DOHH2 (cell line): ENCODE measurements at regions not wholly inside any gene's neighbourhood (a gene's known extent, or its start where the extent isn't known, plus 50 kb on each side); places are given as distances from the start of the nearest gene placed in this dataset.

Experiments used
- H3F3A ChIP-seq: fragments of 200-600 bp; sonication (generic), shearing (Covaris generic); 2 replicates; pipeline ENCODE4 v1.6.0; 2016; ENCODE audit warnings: antibody characterized with exemption, mild to moderate bottlenecking; ENCODE audit not compliant: control insufficient read depth, insufficient read depth
- H3K27ac ChIP-seq: fragments of 200-600 bp; sonication (generic); 2 replicates; pipeline ENCODE4 v1.5.1; 2014; ENCODE audit warnings: low read depth, mild to moderate bottlenecking, low read length, moderate library complexity
- H3K27me3 ChIP-seq: fragments of 200-600 bp; sonication (generic); 2 replicates; pipeline ENCODE4 v1.6.1; 2014; ENCODE audit warnings: mild to moderate bottlenecking, low read length, mixed read lengths; ENCODE audit not compliant: control insufficient read depth
- H3K36me3 ChIP-seq: fragments of 200-600 bp; sonication (generic); 2 replicates; pipeline ENCODE4 v1.6.1; 2014; ENCODE audit warnings: mild to moderate bottlenecking, low read length, moderate library complexity, mixed read lengths; ENCODE audit not compliant: control insufficient read depth
- H3K4me1 ChIP-seq: fragments of 200-600 bp; sonication (generic); 2 replicates; pipeline ENCODE4 v1.6.1; 2014; ENCODE audit warnings: mild to moderate bottlenecking, low read length, mixed read lengths; ENCODE audit not compliant: control insufficient read depth
- H3K4me2 ChIP-seq: fragments of 200-600 bp; sonication (generic); 2 replicates; pipeline ENCODE4 v1.6.0; 2014; ENCODE audit warnings: mild to moderate bottlenecking, low read length, moderate library complexity
- H3K4me3 ChIP-seq: fragments of 200-600 bp; sonication (generic); 2 replicates; pipeline ENCODE4 v1.5.1; 2014; ENCODE audit warnings: mild to moderate bottlenecking, low read length, mixed read lengths
- H3K79me2 ChIP-seq: fragments of 200-600 bp; sonication (generic); 2 replicates; pipeline ENCODE4 v1.6.1; 2014; ENCODE audit warnings: mild to moderate bottlenecking, low read length, mixed read lengths; ENCODE audit not compliant: control insufficient read depth
- H3K9me2 ChIP-seq: fragments of 200-600 bp; sonication (generic); replicated peaks from 2 replicates; pipeline ENCODE4 v1.6.1; 2014; ENCODE audit warnings: mild to moderate bottlenecking, low read length, mixed read lengths; ENCODE audit not compliant: control insufficient read depth
- H3K9me3 ChIP-seq: fragments of 200-600 bp; sonication (generic); 2 replicates; pipeline ENCODE4 v1.6.1; 2014; ENCODE audit warnings: antibody characterized with exemption, low read length, mixed read lengths; ENCODE audit not compliant: control insufficient read depth, insufficient read depth
- H4K20me1 ChIP-seq: fragments of 200-600 bp; sonication (generic); 2 replicates; pipeline ENCODE4 v1.6.0; 2014; ENCODE audit warnings: low read depth, mild to moderate bottlenecking, antibody characterized with exemption, low read length, moderate library complexity; ENCODE audit not compliant: control insufficient read depth, insufficient read depth
- CTCF ChIP-seq: fragments of 200-600 bp; sonication (generic); IDR thresholded peaks from one replicate; pipeline ENCODE4 v1.5.1; 2014; ENCODE audit warnings: antibody characterized with exemption, mild to moderate bottlenecking, low read depth, low read length; ENCODE audit not compliant: poor library complexity, severe bottlenecking
- EZH2phosphoT487 ChIP-seq: fragments of 200-600 bp; sonication (generic); IDR thresholded peaks from 2 replicates; pipeline ENCODE4 v1.6.1; 2017; ENCODE audit warnings: borderline replicate concordance, mild to moderate bottlenecking, antibody characterized with exemption, low read length, moderate library complexity, mixed read lengths

- H3K27me3 ChIP-seq = no peaks in the 10 kb centered on the region
- H3K9me3 ChIP-seq = no peaks in the 10 kb centered on the region
- no peaks in the 10 kb centered on the region for H3K79me2 ChIP-seq
- H3K4me2 ChIP-seq = no peak overlapping the region
- no peak for TF ChIP-seq CTCF
- no peak for TF ChIP-seq EZH2phosphoT487
- H3F3A ChIP-seq = no peaks in the 10 kb centered on the region
- no peaks in the 10 kb centered on the region for H3K36me3 ChIP-seq
- no peaks in the 10 kb centered on the region for H4K20me1 ChIP-seq
- H3K4me3 ChIP-seq = no peak overlapping the region
- no peak overlapping the region for H3K27ac ChIP-seq
- no peaks in the 10 kb centered on the region for H3K9me2 ChIP-seq
- H3K4me1 ChIP-seq = no peaks in the 10 kb centered on the region
Observed at GRCh38 chr3:176505878-176506621, 691.2 kb downstream of the TBL1XR1 start.

GRCh38 chr3:176491084-176491483 is 706.2 kb downstream of the TBL1XR1 start:
- Histone ChIP-seq H3K4me3 (no peak overlapping the region), H3K27me3 (no peaks in the 10 kb centered on the region), H3K36me3 (no peaks in the 10 kb centered on the region), H4K20me1 (no peaks in the 10 kb centered on the region), H3K27ac (no peak overlapping the region), H3F3A (no peaks in the 10 kb centered on the region), H3K4me1 (no peaks in the 10 kb centered on the region), H3K79me2 (no peaks in the 10 kb centered on the region), H3K9me2 (no peaks in the 10 kb centered on the region), H3K4me2 (no peak overlapping the region), H3K9me3 (no peaks in the 10 kb centered on the region)
- TF ChIP-seq EZH2phosphoT487 = no peak
- no peak for TF ChIP-seq CTCF

- Histone ChIP-seq H4K20me1 (no peaks in the 10 kb centered on the region), H3K4me2 (no peak overlapping the region), H3K36me3 (no peaks in the 10 kb centered on the region), H3K4me1 (no peaks in the 10 kb centered on the region), H3K79me2 (no peaks in the 10 kb centered on the region), H3K9me2 (no peaks in the 10 kb centered on the region), H3F3A (no peaks in the 10 kb centered on the region), H3K4me3 (no peak overlapping the region), H3K27ac (no peak overlapping the region), H3K27me3 (no peaks in the 10 kb centered on the region), H3K9me3 (no peaks in the 10 kb centered on the region)
- TF ChIP-seq CTCF = no peak
- TF ChIP-seq EZH2phosphoT487 = no peak
Observed at GRCh38 chr3:176490357-176490756, 706.9 kb downstream of the TBL1XR1 start.
